Stimulated activated CD4-positive, alpha-beta T cell treated with anti-CD3 and anti-CD28 coated beads, TNF-alpha, amount 100 ng/mL, for 24 hours (primary cell): ENCODE measurements at regions not wholly inside any gene's neighbourhood (a gene's known extent, or its start where the extent isn't known, plus 50 kb on each side); places are given as distances from the start of the nearest gene placed in this dataset.

Experiments
- DNase-seq, 3 experiments: peaks; one replicate each; pipeline ENCODE4 v3.0.0-alpha.2; 2020; ENCODE audit warnings: low read depth in 3 of 3

GRCh38 chr5:53219174-53219573 lies 109.6 kb upstream of the MOCS2 start:
- no peak for DNase-seq

- DNase-seq: no peak
These were observed 110.1 kb upstream of the MOCS2 start for GRCh38 chr5:53219610-53220009.

- DNase-seq: no peak
These were observed 124.3 kb upstream of the MOCS2 start for GRCh38 chr5:53233645-53234405.

- no peak for DNase-seq
These were observed 127.1 kb upstream of the MOCS2 start for GRCh38 chr5:53236683-53237082.

GRCh38 chr5:53237876-53238275 lies 128.3 kb upstream of the MOCS2 start:
- DNase-seq: no peak

GRCh38 chr5:53239301-53239990 lies 129.9 kb upstream of the MOCS2 start:
- DNase-seq: no peak

GRCh38 chr5:53240661-53241060 lies 131.1 kb upstream of the MOCS2 start:
- DNase-seq: no peak

- no peak for DNase-seq
These were observed 132.0 kb upstream of the MOCS2 start for GRCh38 chr5:53241572-53241971.

- DNase-seq: no peak
These were observed 133.8 kb upstream of the MOCS2 start for GRCh38 chr5:53243403-53243802.

- DNase-seq: no peak
These were observed 136.7 kb upstream of the MOCS2 start for GRCh38 chr5:53246042-53246836.

- no peak for DNase-seq
These were observed 140.1 kb upstream of the MOCS2 start for GRCh38 chr5:53249529-53250200.

GRCh38 chr5:53250201-53250550 lies 140.6 kb upstream of the MOCS2 start:
- DNase-seq: no peak

GRCh38 chr5:53253421-53253871 lies 143.9 kb upstream of the MOCS2 start:
- DNase-seq: no peak

GRCh38 chr5:53256746-53257145 lies 147.2 kb upstream of the MOCS2 start:
- no peak for DNase-seq

GRCh38 chr5:53257806-53258373 lies 148.3 kb upstream of the MOCS2 start:
- no peak for DNase-seq

- DNase-seq: no peak
These were observed 149.6 kb upstream of the MOCS2 start for GRCh38 chr5:53259176-53259575.

GRCh38 chr5:53260446-53260845 lies 150.9 kb upstream of the MOCS2 start:
- DNase-seq: no peak

GRCh38 chr5:53261245-53261644 lies 151.7 kb upstream of the MOCS2 start:
- no peak for DNase-seq

- DNase-seq: no peak
These were observed 152.9 kb upstream of the MOCS2 start for GRCh38 chr5:53262348-53262970.

- no peak for DNase-seq
These were observed 153.6 kb upstream of the MOCS2 start for GRCh38 chr5:53263151-53263550.

- no peak for DNase-seq
These were observed 155.5 kb upstream of the MOCS2 start for GRCh38 chr5:53265043-53265442.
